ENCODE measurements at regions not wholly inside any gene's neighbourhood (a gene's known extent, or its start where the extent isn't known, plus 50 kb on each side); places are given as distances from the start of the nearest gene placed in this dataset.
"Not testable (repeated sequence)": the region's sequence is repeated elsewhere in the genome, so short reads cannot be mapped to it uniquely, and the experiment has no call there.

DNA sequence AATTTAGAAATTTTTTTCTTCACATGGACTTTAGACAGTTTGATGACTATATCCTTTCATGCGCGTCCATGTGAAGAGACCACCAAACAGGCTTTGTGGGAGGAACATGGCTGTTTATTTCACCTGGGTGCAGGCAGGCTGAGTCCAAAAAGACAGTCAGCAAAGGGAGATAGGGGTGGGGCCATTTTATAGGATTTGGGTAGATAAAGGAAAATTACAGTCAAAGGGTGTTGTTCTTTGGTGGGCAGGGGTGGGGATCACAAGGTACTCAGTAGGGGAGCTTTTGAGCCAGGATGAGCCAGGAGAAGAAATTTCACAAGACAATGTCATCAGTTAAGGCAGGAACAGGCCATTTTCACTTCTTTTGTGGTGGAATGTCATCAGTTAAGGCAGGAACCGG is 781.5 kb upstream of the SGO1 start:
- TF ChIP-seq, protein P1, sequence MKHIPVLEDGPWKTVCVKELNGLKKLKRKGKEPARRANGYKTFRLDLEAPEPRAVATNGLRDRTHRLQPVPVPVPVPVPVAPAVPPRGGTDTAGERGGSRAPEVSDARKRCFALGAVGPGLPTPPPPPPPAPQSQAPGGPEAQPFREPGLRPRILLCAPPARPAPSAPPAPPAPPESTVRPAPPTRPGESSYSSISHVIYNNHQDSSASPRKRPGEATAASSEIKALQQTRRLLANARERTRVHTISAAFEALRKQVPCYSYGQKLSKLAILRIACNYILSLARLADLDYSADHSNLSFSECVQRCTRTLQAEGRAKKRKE (CRISPR knock-in tag; IDR thresholded peaks at IDR 0.05; ENCODE audit: low read depth) = not testable (repeated sequence)
- TF ChIP-seq NFE2L2 (conservative IDR thresholded peaks at IDR 0.05; ENCODE audit: low read length); POLR2A (IDR thresholded peaks at IDR 0.05; ENCODE audit: low read length); ZC3H11A (IDR thresholded peaks at IDR 0.05); GATA3 (IDR thresholded peaks at IDR 0.05; ENCODE audit: borderline replicate concordance); SMC3 (IDR thresholded peaks at IDR 0.05); RAD21 (conservative IDR thresholded peaks at IDR 0.05 in 1 of 2, IDR thresholded peaks at IDR 0.05 in 1 of 2); HOXB5 (CRISPR knock-in tag; IDR thresholded peaks at IDR 0.05); PHF8 (IDR thresholded peaks at IDR 0.05; ENCODE audit: borderline replicate concordance, low read depth): not testable (repeated sequence)
- TF ChIP-seq, protein P2, sequence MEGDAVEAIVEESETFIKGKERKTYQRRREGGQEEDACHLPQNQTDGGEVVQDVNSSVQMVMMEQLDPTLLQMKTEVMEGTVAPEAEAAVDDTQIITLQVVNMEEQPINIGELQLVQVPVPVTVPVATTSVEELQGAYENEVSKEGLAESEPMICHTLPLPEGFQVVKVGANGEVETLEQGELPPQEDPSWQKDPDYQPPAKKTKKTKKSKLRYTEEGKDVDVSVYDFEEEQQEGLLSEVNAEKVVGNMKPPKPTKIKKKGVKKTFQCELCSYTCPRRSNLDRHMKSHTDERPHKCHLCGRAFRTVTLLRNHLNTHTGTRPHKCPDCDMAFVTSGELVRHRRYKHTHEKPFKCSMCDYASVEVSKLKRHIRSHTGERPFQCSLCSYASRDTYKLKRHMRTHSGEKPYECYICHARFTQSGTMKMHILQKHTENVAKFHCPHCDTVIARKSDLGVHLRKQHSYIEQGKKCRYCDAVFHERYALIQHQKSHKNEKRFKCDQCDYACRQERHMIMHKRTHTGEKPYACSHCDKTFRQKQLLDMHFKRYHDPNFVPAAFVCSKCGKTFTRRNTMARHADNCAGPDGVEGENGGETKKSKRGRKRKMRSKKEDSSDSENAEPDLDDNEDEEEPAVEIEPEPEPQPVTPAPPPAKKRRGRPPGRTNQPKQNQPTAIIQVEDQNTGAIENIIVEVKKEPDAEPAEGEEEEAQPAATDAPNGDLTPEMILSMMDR (IDR thresholded peaks at IDR 0.05) = not testable (repeated sequence)

Measured in A549 (cell line).